HG03060 (cell line): ENCODE measurements at regions not wholly inside any gene's neighbourhood (a gene's known extent, or its start where the extent isn't known, plus 50 kb on each side); places are given as distances from the start of the nearest gene placed in this dataset.
"Not testable (repeated sequence)": the region's sequence is repeated elsewhere in the genome, so short reads cannot be mapped to it uniquely, and the experiment has no call there.

ENCODE experiments used
- ATAC-seq: cut with Tn5 transposase; IDR thresholded peaks from one replicate; pipeline ENCODE4 v1.9.1; 2021; ENCODE audit warnings: low read depth, moderate number of reproducible peaks; ENCODE audit not compliant: unreplicated experiment

DNA sequence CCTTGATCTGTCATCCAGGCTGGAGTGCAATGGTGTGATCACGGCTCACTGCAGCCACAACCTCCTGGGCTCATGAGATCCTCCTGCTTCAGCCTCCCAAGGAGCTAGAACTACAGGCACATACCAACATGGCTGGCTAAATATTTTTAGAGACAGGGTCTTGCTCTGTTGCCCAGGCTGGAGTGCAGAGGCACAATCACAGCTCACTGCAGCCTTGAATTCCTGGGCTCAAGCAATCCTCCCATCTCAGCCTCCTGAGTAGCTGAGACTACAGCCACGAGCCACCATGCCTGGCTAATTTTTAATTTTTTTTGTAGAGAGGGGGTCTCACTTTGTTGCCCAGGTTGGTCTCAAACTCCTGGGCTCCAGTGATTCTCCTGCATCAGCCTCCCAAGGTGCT, 106.3 kb upstream of the ZNF536 start:
- not testable (repeated sequence) for ATAC-seq

GRCh38 chr19:30266687-30267086, 105.5 kb upstream of the ZNF536 start:
- no peak for ATAC-seq

GRCh38 chr19:30267332-30267731, 104.9 kb upstream of the ZNF536 start:
- no peak for ATAC-seq

GRCh38 chr19:30268601-30269000, 103.6 kb upstream of the ZNF536 start:
- ATAC-seq = no peak

- no peak for ATAC-seq
These were observed 102.5 kb upstream of the ZNF536 start for GRCh38 chr19:30269638-30270037.

DNA sequence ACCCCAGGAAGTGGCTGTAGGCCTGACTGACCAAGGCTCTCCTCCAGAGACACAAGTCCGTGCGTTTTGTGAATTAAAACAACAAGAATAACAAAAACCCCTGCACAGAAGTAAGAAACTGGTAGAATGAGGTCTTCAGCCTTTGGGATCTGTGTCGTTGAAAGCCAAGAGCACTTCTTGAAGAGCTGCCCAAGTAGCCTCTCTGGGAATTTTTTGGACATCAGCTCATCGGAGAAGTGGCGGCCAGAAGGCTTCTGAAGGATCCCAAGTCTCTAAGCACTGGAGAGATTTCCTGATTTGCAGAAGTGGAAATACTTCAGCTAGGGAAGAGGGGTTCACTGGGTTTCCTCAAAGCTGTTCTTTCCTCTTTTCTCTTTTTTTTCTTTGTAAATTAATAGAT, 100.4 kb upstream of the ZNF536 start:
- ATAC-seq = no peak

DNA sequence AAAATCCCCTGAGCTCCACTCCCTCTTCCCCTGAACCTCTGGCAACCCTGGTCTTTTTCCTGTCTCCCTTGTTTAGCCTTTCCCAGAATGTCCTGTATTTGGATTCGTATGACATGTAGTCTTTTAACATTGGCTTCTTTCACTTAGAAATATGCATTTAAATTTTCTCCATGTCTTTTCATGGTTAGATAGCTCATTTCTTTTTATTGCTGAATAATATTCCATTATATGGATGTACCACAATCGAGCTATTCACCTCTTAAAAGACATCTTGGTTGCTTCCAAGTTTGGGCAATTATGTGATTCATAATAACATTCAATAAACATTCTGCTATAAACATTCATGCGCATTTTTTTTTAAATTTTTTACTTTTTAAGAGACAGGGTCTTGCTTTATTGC, 99.6 kb upstream of the ZNF536 start:
- ATAC-seq = no peak

GRCh38 chr19:30273184-30273583, 99.0 kb upstream of the ZNF536 start:
- no peak for ATAC-seq

DNA sequence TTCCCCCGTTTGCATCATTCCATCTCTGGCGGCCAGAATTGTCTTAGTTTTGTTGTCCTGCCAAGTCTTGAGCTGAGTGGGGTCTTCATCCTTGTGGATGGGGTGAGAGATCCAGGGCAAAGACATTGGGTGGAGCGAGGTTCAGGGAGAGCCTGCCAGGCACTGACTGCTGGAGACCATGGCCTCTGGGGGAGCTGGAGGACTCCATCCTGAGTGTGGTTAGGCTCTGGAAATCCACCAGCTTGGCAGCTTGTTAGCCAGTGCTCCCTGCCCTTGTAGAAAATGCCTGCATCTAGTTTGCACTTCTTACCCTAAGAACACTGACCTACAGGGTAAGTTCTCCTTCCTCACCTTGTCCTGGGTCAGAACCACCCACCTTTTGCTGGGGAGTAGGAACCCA, 97.2 kb upstream of the ZNF536 start:
- no peak for ATAC-seq

DNA sequence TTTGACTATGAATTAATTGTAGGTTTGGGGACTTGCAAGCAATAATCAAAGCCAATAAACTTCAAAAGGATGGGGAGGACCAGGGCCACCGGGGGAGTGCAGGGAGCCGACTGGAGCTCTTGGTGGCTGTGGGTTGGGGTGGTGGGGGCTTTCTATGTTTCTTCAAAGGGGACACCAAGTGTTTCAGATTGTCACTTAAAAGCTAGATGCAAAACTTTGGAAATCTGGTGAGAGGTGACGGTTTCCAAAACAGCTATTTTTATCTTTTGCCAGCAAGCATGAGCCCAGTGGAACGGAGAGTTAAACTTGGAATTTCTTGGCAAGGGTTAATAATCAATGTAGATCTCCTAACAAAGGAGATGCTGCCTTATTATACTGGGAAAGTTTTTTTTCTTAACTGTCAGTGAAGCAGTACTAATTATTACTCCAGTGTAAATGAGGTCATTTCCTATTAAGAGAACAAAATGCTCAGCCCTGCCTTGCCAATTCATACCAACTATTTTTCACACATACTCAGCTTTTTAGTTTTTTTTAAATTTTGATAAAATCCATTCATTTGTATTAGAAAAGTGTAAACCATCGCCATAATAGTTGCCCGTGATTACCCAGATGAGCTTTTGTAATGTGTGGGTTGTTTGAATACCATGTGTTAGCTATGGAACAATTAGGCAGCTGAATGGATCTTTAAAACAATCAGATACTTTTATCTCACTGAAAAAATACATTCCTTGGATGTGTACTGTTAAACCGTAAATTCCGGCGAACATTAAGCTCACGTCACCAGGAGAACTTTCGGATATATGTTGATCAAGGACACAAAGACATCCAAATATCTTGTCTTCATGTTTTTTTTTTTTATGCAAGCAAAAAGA, 95.9 kb upstream of the ZNF536 start:
- no peak for ATAC-seq

DNA sequence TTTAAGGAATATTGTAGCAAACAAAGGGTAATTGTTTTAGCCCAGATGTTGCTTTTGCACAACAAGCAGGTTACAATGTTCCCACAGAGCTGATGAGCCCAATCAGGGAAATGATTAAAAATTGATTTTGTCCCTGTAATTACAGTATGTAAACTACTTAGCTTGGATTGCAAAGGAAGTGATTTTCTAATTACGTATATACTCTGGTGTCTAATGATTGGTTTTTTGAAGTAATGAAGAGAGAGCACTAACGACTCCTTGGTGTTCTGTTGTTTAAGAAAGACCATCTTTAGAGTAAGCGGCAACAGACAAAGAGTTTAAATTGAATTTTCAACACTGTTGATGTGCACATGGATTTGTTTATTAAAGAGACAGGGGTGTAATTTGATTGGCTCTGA, 95.3 kb upstream of the ZNF536 start:
- ATAC-seq = no peak

GRCh38 chr19:30277941-30278881, 94.0 kb upstream of the ZNF536 start:
- ATAC-seq = no peak

- ATAC-seq = no peak
These were observed 93.3 kb upstream of the ZNF536 start for GRCh38 chr19:30278882-30279254.

- no peak for ATAC-seq
These were observed 92.2 kb upstream of the ZNF536 start for GRCh38 chr19:30280018-30280417.

DNA sequence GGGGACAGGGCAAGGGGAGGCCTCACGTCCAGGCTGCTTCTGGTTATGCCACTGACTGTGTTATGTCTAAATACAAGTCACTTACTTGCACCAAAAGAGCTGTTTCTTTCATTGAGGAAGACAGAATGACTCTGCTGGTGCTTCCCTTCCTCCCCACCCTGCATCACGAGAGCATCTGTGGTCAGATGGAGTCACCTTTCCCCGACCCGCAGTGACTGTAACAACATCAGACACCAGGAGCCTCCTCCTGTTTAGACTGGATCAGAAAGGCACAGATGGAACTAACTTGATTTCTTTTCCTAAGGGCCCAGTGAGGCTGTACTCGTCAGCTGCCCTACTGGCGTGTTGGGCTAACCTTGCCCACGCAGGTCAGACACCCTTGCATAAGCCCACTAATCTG, 90.3 kb upstream of the ZNF536 start:
- ATAC-seq = no peak

DNA sequence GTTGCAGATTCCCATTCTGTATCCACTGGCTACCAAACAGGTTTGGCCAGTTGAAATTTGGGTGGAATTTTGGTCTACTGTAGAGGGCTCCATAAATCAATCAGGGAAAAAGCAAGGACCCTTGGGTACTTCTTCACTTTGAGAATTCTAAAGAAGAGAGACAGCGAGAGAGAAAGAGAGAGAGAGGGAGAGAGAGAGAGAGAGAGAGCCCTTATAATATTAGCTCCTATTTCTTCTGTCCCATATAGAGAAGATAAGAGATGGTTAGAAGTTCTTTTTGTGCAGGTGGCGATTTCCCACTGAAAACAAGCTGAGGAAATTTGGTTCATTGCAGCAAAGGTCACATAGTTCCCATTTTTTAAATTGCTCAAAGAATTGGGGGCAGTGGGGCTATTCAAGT, 88.6 kb upstream of the ZNF536 start:
- ATAC-seq = no peak

GRCh38 chr19:30284209-30284608, 88.0 kb upstream of the ZNF536 start:
- no peak for ATAC-seq

DNA sequence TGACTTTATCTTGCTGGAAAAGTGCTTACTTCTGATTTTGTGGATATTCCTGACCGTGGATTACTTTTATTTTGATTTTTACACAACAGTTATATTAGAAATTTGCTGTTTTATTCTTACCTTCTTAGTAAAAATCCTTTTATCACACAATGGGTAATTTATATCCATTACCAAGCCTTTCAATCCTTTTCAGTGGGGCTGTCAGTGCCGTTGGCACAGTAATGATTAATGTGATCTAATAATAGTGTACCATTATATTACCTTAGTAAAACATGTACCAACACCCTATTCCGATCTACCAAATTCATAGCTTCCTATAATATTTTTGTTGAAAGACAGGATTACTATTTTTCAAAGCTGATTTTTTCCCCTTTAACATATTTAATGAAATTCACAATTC, 87.3 kb upstream of the ZNF536 start:
- no peak for ATAC-seq

- ATAC-seq = no peak
These were observed 85.8 kb upstream of the ZNF536 start for GRCh38 chr19:30286378-30286777.

GRCh38 chr19:30287259-30287658, 84.9 kb upstream of the ZNF536 start:
- ATAC-seq = no peak

- no peak for ATAC-seq
These were observed 84.2 kb upstream of the ZNF536 start for GRCh38 chr19:30287973-30288372.

GRCh38 chr19:30288911-30289310, 83.3 kb upstream of the ZNF536 start:
- no peak for ATAC-seq
